HepG2 (cell line): ENCODE measurements at regions not wholly inside any gene's neighbourhood (a gene's known extent, or its start where the extent isn't known, plus 50 kb on each side); places are given as distances from the start of the nearest gene placed in this dataset.

Experiments
- ATAC-seq: fragments of 200-7000 bp; cut with Tn5 transposase; 3 replicates; pipeline ENCODE4 v1.9.1; 2020; ENCODE audit warnings: mild to moderate bottlenecking, moderate library complexity
- BruUV-seq: library from RNA; stranded (reverse); fragments of 400-500 nt; replicated peaks from 2 replicates; lab custom pipeline; 2021; lab: Mats Ljungman, UMichigan
- CTCF ChIA-PET: fragments of 300-600 bp; formaldehyde crosslinking; extraction: SDS; loops from one replicate; lab custom pipeline; 2021; ENCODE audit warnings: low total read pairs, inconsistent platforms, low intra/inter-chr PET ratio; lab: Yijun Ruan, JAX
- POLR2A ChIA-PET: fragments of 350-600 bp; sonication (Branson Sonifier 250); formaldehyde crosslinking; loops from one replicate; lab custom pipeline; 2020; ENCODE audit warnings: antibody characterized with exemption, inconsistent platforms; lab: Yijun Ruan, JAX
- DNase-seq: peaks from one replicate; pipeline ENCODE4 v3.0.0-alpha.2; 2015; ENCODE audit warnings: low spot score
- FAIRE-seq: peaks from 3 replicates; lab custom pipeline; 2011; peaks lifted over from hg19 to GRCh38; lab: Jason Lieb, UNC
- H2AFZ ChIP-seq: one replicate; pipeline ENCODE4 v1.6.1; 2011; ENCODE audit warnings: low read length, inconsistent platforms
- H3K27ac ChIP-seq: fragments of 300-600 bp; 3 replicates; pipeline ENCODE4 v1.8.0; 2011; ENCODE audit warnings: mixed run types, mild to moderate bottlenecking, mixed read lengths, low read length, inconsistent platforms; ENCODE audit not compliant: insufficient read depth; ENCODE audit errors: extremely low read length
- H3K27me3 ChIP-seq, 2 experiments: fragments of 200-600 bp in 1 of 2; 2 replicates in 1 of 2; 3 replicates in 1 of 2; pipeline versions ENCODE4 v1.6.0 to v1.8.0; 2011; ENCODE audit warnings: low read length in 2 of 2, mild to moderate bottlenecking in 2 of 2, moderate library complexity in 2 of 2, inconsistent platforms in 1 of 2; ENCODE audit not compliant: insufficient read depth in 2 of 2, control insufficient read depth in 1 of 2
- H3K36me3 ChIP-seq, 2 experiments: fragments of 200-600 bp in 1 of 2; replicated peaks in 1 of 2; 2 replicates in 1 of 2; 3 replicates in 1 of 2; pipeline versions ENCODE4 v1.5.1 to v1.8.0; 2011; ENCODE audit warnings: low read length in 2 of 2, inconsistent platforms in 1 of 2; ENCODE audit not compliant: insufficient read depth in 2 of 2, control insufficient read depth in 1 of 2
- H3K4me1 ChIP-seq: 2 replicates; pipeline ENCODE4 v1.5.1; 2012; ENCODE audit warnings: low read length, inconsistent platforms; ENCODE audit not compliant: insufficient read depth
- H3K4me2 ChIP-seq: 2 replicates; pipeline ENCODE4 v1.6.0; 2011; ENCODE audit warnings: low read depth, low read length, inconsistent platforms
- H3K4me3 ChIP-seq, 3 experiments: fragments of 200-600 bp in 1 of 3; sonication (generic), shearing (Covaris generic) in 1 of 3; replicated peaks in 1 of 3; 2 replicates each; pipeline ENCODE4 v1.5.1; 2011 to 2016; ENCODE audit warnings: low read length in 3 of 3, inconsistent platforms in 2 of 3, low read depth in 2 of 3, mild to moderate bottlenecking in 2 of 3, control low read depth in 1 of 3, mixed read lengths in 1 of 3; ENCODE audit not compliant: insufficient read depth in 1 of 3
- H3K79me2 ChIP-seq: one replicate; pipeline ENCODE4 v1.6.1; 2011; ENCODE audit warnings: low read length, inconsistent platforms; ENCODE audit not compliant: insufficient read depth
- H3K9ac ChIP-seq: 2 replicates; pipeline ENCODE4 v1.6.0; 2011; ENCODE audit warnings: mild to moderate bottlenecking, low read depth, low read length, inconsistent platforms; ENCODE audit not compliant: insufficient read depth
- H3K9me3 ChIP-seq: 2 replicates; pipeline ENCODE4 v1.5.1; 2012; ENCODE audit warnings: mild to moderate bottlenecking, low read length
- H4K20me1 ChIP-seq: 2 replicates; pipeline ENCODE4 v1.6.0; 2011; ENCODE audit warnings: inconsistent platforms, mild to moderate bottlenecking, low read length, moderate library complexity; ENCODE audit not compliant: insufficient read depth
- ATF7 ChIP-seq, 2 experiments: fragments of 450-650 bp in 1 of 2; sonication (generic) in 1 of 2; formaldehyde crosslinking in 1 of 2; IDR thresholded peaks; 2 replicates each; pipeline versions ENCODE4 v1.4.0 to v1.6.1; 2016 to 2020; ENCODE audit warnings: antibody characterized with exemption in 1 of 2, mild to moderate bottlenecking in 1 of 2, missing genetic modification reagents in 1 of 2
- E2F5 ChIP-seq: sonication (generic); formaldehyde crosslinking; conservative IDR thresholded peaks from 2 replicates; pipeline ENCODE4 v1.4.0; 2020; ENCODE audit warnings: missing genetic modification reagents
- MAFF ChIP-seq: IDR thresholded peaks from 2 replicates; pipeline ENCODE4 v1.6.1; 2011; ENCODE audit warnings: low read depth, low read length, improper control_type of control experiment
- NFATC3 ChIP-seq: sonication (generic); formaldehyde crosslinking; IDR thresholded peaks from 2 replicates; pipeline ENCODE4 v1.5.1; 2020; ENCODE audit warnings: mild to moderate bottlenecking, missing genetic modification reagents
- SMARCC2 ChIP-seq: fragments of 450-650 bp; IDR thresholded peaks from 2 replicates; pipeline ENCODE4 v1.6.1; 2017; ENCODE audit warnings: antibody characterized with exemption, mild to moderate bottlenecking
- ZC3H4 ChIP-seq: sonication (generic); formaldehyde crosslinking; IDR thresholded peaks from 2 replicates; pipeline ENCODE4 v1.4.0; 2020; ENCODE audit warnings: missing genetic modification reagents, borderline replicate concordance
- ZNF251 ChIP-seq: sonication (generic); formaldehyde crosslinking; IDR thresholded peaks from 2 replicates; pipeline ENCODE4 v1.9.0; 2021; ENCODE audit warnings: mild to moderate bottlenecking, missing genetic modification reagents
- WGBS: methylation state at CpG from one replicate; pipeline ENCODE4 v1.1.6; 2017; ENCODE audit warnings: low lambda C conversion rate; 5-methylcytosine and 5-hydroxymethylcytosine counted together
- in situ Hi-C: cut with HindIII; loops from 2 replicates; pipeline ENCODE4 v1.10.0; 2017; ENCODE audit warnings: low pct_unique_long_range_greater_than_20kb; ENCODE audit not compliant: extremely low pct_ligation_motif_present
- intact Hi-C: fragments of 100-400 bp; cut with micrococcal nuclease; formaldehyde crosslinking; loops from one replicate; pipeline ENCODE4 v1.10.0; 2022; ENCODE audit not compliant: unreplicated experiment
- TF ChIP-seq, protein P1 (sequence below): sonication (generic); formaldehyde crosslinking; IDR thresholded peaks from 2 replicates; pipeline ENCODE4 v1.5.0; 2020; ENCODE audit warnings: mild to moderate bottlenecking, missing genetic modification reagents
- TF ChIP-seq, protein P2 (sequence below): IDR thresholded peaks from 2 replicates; pipeline ENCODE4 v1.6.1; 2016; ENCODE audit warnings: missing compliant biosample characterization, missing genetic modification reagents, borderline replicate concordance
- TF ChIP-seq, protein P3 (sequence below), 2 experiments: IDR thresholded peaks; 2 replicates each; pipeline ENCODE4 v1.6.1; 2011 to 2012; ENCODE audit warnings: low read length in 2 of 2, borderline replicate concordance in 1 of 2, low read depth in 1 of 2, mild to moderate bottlenecking in 1 of 2, moderate library complexity in 1 of 2

DNA sequence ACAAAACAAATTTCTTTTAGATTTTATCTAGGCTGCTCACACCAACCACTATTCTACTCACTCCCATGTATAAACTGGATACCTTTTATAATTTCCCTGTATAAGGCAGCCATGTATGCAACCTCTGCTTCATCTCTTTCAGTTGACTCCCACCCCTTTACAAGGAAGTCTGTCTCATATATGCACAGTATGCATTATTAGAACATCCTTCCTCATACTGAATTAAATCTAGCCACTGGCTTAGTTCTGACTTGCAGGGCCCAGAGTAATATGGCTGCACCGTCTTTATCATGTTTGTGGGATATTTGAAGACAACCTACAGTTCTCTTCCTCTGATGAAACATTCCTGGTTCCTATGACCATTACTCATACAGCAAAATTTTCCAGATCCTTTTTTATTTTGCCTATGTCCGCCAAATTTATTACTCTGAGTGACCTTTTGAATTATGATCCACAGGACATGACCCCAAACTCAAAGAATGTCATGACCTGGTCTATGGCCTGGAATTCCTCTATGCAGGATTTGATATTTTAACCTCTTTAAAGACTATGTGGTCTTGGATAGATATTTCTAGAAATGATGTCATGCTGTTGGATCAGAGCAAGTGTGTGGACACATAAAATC lies 76.6 kb upstream of the ITGA1 start:
- peak overlapping the region; percentile 64; the same call in 1 of the 2 replicates for H3K4me2 ChIP-seq
- no peak for FAIRE-seq
- in situ Hi-C loops: no loop called here

More for the DNA sequence above, 76.6 kb upstream of the ITGA1 start:
- Histone ChIP-seq H3K79me2 (no peaks in the 10 kb centered on the region), H3K27ac (peak overlapping the region; percentile 70), H2AFZ (no peak overlapping the region), H3K9me3 (no peaks in the 10 kb centered on the region), H3K4me3 (no peak overlapping the region), H3K36me3 (no peaks in the 10 kb centered on the region), H3K9ac (no peak overlapping the region; the same call in 1 of the 2 replicates), H4K20me1 (no peaks in the 10 kb centered on the region), H3K27me3 (no peaks in the 10 kb centered on the region), H3K4me1 (peaks cover 59% of the 10 kb centered on the region)
- 91% methylated on average over 2 of the region's 2 CpGs for WGBS
- intact Hi-C loops: no loop called here
- ChIA-PET CTCF (no interaction called here), POLR2A (interaction anchor here (1.0 to 1.9 kb wide), 2 partner anchors 76 to 88 kb away, joined by 3 to 9 read pairs; partner anchors contain the start of genes ITGA1 and PELO)
- no peak for DNase-seq
- ATAC-seq: no peak
- TF ChIP-seq SMARCC2: no peak
- no peak for TF ChIP-seq NFATC3 (CRISPR knock-in tag)
- TF ChIP-seq ATF7 (IDR thresholded peaks at IDR 0.05): peak; percentile 51
- no peak for TF ChIP-seq ATF7 (CRISPR knock-in tag; IDR thresholded peaks at IDR 0.05)
- TF ChIP-seq, protein P1, sequence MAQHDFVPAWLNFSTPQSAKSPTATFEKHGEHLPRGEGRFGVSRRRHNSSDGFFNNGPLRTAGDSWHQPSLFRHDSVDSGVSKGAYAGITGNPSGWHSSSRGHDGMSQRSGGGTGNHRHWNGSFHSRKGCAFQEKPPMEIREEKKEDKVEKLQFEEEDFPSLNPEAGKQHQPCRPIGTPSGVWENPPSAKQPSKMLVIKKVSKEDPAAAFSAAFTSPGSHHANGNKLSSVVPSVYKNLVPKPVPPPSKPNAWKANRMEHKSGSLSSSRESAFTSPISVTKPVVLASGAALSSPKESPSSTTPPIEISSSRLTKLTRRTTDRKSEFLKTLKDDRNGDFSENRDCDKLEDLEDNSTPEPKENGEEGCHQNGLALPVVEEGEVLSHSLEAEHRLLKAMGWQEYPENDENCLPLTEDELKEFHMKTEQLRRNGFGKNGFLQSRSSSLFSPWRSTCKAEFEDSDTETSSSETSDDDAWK (CRISPR knock-in tag): no peak
- no peak for TF ChIP-seq E2F5 (CRISPR knock-in tag)
- TF ChIP-seq, protein P2, sequence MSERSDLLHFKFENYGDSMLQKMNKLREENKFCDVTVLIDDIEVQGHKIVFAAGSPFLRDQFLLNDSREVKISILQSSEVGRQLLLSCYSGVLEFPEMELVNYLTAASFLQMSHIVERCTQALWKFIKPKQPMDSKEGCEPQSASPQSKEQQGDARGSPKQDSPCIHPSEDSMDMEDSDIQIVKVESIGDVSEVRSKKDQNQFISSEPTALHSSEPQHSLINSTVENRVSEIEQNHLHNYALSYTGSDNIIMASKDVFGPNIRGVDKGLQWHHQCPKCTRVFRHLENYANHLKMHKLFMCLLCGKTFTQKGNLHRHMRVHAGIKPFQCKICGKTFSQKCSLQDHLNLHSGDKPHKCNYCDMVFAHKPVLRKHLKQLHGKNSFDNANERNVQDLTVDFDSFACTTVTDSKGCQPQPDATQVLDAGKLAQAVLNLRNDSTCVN: no peak
- TF ChIP-seq MAFF: 0 out of 2 replicates have a peak, but pooled peaks have one; percentile 3
- no peak for TF ChIP-seq ZC3H4 (CRISPR knock-in tag)
- TF ChIP-seq ZNF251 (CRISPR knock-in tag): no peak
- TF ChIP-seq, protein P3, sequence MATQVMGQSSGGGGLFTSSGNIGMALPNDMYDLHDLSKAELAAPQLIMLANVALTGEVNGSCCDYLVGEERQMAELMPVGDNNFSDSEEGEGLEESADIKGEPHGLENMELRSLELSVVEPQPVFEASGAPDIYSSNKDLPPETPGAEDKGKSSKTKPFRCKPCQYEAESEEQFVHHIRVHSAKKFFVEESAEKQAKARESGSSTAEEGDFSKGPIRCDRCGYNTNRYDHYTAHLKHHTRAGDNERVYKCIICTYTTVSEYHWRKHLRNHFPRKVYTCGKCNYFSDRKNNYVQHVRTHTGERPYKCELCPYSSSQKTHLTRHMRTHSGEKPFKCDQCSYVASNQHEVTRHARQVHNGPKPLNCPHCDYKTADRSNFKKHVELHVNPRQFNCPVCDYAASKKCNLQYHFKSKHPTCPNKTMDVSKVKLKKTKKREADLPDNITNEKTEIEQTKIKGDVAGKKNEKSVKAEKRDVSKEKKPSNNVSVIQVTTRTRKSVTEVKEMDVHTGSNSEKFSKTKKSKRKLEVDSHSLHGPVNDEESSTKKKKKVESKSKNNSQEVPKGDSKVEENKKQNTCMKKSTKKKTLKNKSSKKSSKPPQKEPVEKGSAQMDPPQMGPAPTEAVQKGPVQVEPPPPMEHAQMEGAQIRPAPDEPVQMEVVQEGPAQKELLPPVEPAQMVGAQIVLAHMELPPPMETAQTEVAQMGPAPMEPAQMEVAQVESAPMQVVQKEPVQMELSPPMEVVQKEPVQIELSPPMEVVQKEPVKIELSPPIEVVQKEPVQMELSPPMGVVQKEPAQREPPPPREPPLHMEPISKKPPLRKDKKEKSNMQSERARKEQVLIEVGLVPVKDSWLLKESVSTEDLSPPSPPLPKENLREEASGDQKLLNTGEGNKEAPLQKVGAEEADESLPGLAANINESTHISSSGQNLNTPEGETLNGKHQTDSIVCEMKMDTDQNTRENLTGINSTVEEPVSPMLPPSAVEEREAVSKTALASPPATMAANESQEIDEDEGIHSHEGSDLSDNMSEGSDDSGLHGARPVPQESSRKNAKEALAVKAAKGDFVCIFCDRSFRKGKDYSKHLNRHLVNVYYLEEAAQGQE (IDR thresholded peaks at IDR 0.05; ENCODE audit: borderline replicate concordance in 1 of 2, low read depth in 1 of 2, low read length in 2 of 2): no peak
- no TSS peak for BruUV-seq
